KMS-11 (cell line): ENCODE measurements at regions not wholly inside any gene's neighbourhood (a gene's known extent, or its start where the extent isn't known, plus 50 kb on each side); places are given as distances from the start of the nearest gene placed in this dataset.

Experiments used
- H2AFZ ChIP-seq: fragments of 200-600 bp; sonication (generic); 2 replicates; pipeline ENCODE4 v1.6.1; 2016; ENCODE audit warnings: antibody characterized with exemption, mixed run types, low read depth
- H3K27ac ChIP-seq: fragments of 200-600 bp; sonication (generic); 2 replicates; pipeline ENCODE4 v1.6.1; 2016; ENCODE audit warnings: mild to moderate bottlenecking, mixed run types
- H3K27me3 ChIP-seq: fragments of 200-600 bp; sonication (generic); 2 replicates; pipeline ENCODE4 v1.6.1; 2017; ENCODE audit warnings: mild to moderate bottlenecking, low read depth, mixed run types, moderate library complexity; ENCODE audit not compliant: insufficient read depth
- H3K36me3 ChIP-seq: fragments of 200-600 bp; sonication (generic); 2 replicates; pipeline ENCODE4 v1.6.1; 2017; ENCODE audit warnings: mild to moderate bottlenecking, mixed run types; ENCODE audit not compliant: insufficient read depth
- H3K4me1 ChIP-seq: fragments of 200-600 bp; sonication (generic); 2 replicates; pipeline ENCODE4 v1.6.1; 2016; ENCODE audit warnings: mild to moderate bottlenecking, low read depth, mixed run types; ENCODE audit not compliant: poor library complexity, severe bottlenecking
- H3K4me2 ChIP-seq: fragments of 200-600 bp; sonication (generic); 2 replicates; pipeline ENCODE4 v1.7.0; 2016; ENCODE audit warnings: mild to moderate bottlenecking, mixed run types
- H3K4me3 ChIP-seq: fragments of 200-600 bp; sonication (generic); IDR thresholded peaks from 2 replicates; pipeline ENCODE4 v1.6.1; 2017; ENCODE audit warnings: low read depth, low read length, mixed read lengths; ENCODE audit not compliant: insufficient read depth
- H3K79me2 ChIP-seq: fragments of 200-600 bp; sonication (generic); 2 replicates; pipeline ENCODE4 v1.6.1; 2016; ENCODE audit warnings: low read depth, mixed run types; ENCODE audit not compliant: insufficient read depth
- H3K9ac ChIP-seq: fragments of 200-600 bp; sonication (generic); 2 replicates; pipeline ENCODE4 v1.6.1; 2016; ENCODE audit warnings: mild to moderate bottlenecking, mixed run types
- H4K20me1 ChIP-seq: fragments of 200-600 bp; sonication (generic); 2 replicates; pipeline ENCODE4 v1.6.1; 2016; ENCODE audit warnings: mild to moderate bottlenecking, mixed run types; ENCODE audit not compliant: insufficient read depth
- TF ChIP-seq, protein P1 (sequence below): fragments of 200-600 bp; sonication (generic); conservative IDR thresholded peaks from 2 replicates; pipeline ENCODE4 v1.6.1; 2017; ENCODE audit warnings: low read depth, mild to moderate bottlenecking, antibody characterized with exemption, low read length, moderate library complexity, mixed read lengths

- H3K79me2 ChIP-seq, result no peaks in the 10 kb centered on the region
- H3K4me2 ChIP-seq, result no peak overlapping the region
- H3K27me3 ChIP-seq, result peaks cover 22% of the 10 kb centered on the region
- H3K27ac ChIP-seq, result no peak overlapping the region
- H4K20me1 ChIP-seq, result no peaks in the 10 kb centered on the region
- H3K4me3 ChIP-seq, result no peak overlapping the region
- H3K9ac ChIP-seq, result no peak overlapping the region
- no peaks in the 10 kb centered on the region for H3K36me3 ChIP-seq
- TF ChIP-seq, protein P1, sequence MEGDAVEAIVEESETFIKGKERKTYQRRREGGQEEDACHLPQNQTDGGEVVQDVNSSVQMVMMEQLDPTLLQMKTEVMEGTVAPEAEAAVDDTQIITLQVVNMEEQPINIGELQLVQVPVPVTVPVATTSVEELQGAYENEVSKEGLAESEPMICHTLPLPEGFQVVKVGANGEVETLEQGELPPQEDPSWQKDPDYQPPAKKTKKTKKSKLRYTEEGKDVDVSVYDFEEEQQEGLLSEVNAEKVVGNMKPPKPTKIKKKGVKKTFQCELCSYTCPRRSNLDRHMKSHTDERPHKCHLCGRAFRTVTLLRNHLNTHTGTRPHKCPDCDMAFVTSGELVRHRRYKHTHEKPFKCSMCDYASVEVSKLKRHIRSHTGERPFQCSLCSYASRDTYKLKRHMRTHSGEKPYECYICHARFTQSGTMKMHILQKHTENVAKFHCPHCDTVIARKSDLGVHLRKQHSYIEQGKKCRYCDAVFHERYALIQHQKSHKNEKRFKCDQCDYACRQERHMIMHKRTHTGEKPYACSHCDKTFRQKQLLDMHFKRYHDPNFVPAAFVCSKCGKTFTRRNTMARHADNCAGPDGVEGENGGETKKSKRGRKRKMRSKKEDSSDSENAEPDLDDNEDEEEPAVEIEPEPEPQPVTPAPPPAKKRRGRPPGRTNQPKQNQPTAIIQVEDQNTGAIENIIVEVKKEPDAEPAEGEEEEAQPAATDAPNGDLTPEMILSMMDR, result no peak
- H2AFZ ChIP-seq, result no peak overlapping the region
- no peaks in the 10 kb centered on the region for H3K4me1 ChIP-seq
Measured at GRCh38 chr16:85998868-85999729, 100.1 kb downstream of the IRF8 start.

- H3K4me2 ChIP-seq, result no peak overlapping the region
- no peak overlapping the region for H3K9ac ChIP-seq
- no peaks in the 10 kb centered on the region for H3K36me3 ChIP-seq
- TF ChIP-seq, protein P1, result no peak
- no peaks in the 10 kb centered on the region for H3K4me1 ChIP-seq
- no peak overlapping the region for H3K27ac ChIP-seq
- no peak overlapping the region for H2AFZ ChIP-seq
- no peaks in the 10 kb centered on the region for H3K79me2 ChIP-seq
- no peak overlapping the region for H3K4me3 ChIP-seq
- no peaks in the 10 kb centered on the region for H4K20me1 ChIP-seq
- H3K27me3 ChIP-seq, result peaks cover 17% of the 10 kb centered on the region
Measured at GRCh38 chr16:85999778-86000177, 100.8 kb downstream of the IRF8 start.

DNA sequence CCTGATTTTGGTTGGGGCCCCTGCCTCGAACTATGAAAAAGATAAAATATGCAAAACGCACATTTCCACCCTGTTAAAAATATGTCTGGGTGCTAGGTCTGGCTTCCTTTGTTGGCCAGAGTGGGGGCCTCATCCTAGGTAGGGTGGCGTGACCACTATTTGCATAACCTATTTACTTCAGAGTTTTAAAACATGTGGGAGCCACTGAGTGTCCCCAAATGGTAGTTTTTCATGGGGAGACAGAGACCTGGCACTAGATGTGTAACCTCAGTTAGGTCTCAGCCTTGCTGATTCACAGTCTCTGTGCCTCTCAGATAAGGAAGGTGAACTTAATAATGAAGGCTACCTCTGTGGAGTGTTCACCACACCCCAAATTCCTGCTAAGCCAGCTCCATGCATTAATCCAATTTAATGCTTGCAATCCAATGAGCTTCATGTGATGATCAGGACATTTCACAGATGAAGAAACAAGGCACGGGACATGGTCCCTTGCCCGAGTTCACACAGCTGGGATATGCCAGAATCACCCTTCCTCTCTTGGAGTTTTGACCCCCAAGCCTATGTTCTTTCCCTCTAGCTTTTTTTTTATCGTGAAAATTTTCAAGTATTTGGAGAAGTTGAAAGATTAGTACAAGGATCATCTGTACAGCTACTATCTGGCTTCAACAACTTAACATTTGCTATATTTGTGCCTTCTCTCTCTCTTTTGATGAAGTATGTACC is 103.4 kb downstream of the IRF8 start:
- Histone ChIP-seq H3K36me3 (no peaks in the 10 kb centered on the region), H3K4me3 (no peak overlapping the region), H3K9ac (no peak overlapping the region), H3K27me3 (peaks cover 11% of the 10 kb centered on the region), H4K20me1 (no peaks in the 10 kb centered on the region), H3K79me2 (no peaks in the 10 kb centered on the region), H2AFZ (no peak overlapping the region), H3K4me2 (no peak overlapping the region), H3K4me1 (no peaks in the 10 kb centered on the region), H3K27ac (no peak overlapping the region)
- TF ChIP-seq, protein P1, result no peak

GRCh38 chr16:86007524-86007923 is 108.6 kb downstream of the IRF8 start:
- TF ChIP-seq, protein P1, result no peak
- no peak overlapping the region for H3K4me2 ChIP-seq

More at GRCh38 chr16:86007524-86007923, 108.6 kb downstream of the IRF8 start:
- H3K27ac ChIP-seq, result no peak overlapping the region
- H3K79me2 ChIP-seq, result no peaks in the 10 kb centered on the region
- H4K20me1 ChIP-seq, result no peaks in the 10 kb centered on the region
- H2AFZ ChIP-seq, result no peak overlapping the region
- no peak overlapping the region for H3K9ac ChIP-seq
- no peaks in the 10 kb centered on the region for H3K36me3 ChIP-seq
- no peak overlapping the region for H3K4me3 ChIP-seq
- H3K27me3 ChIP-seq, result peaks cover 8% of the 10 kb centered on the region
- H3K4me1 ChIP-seq, result no peaks in the 10 kb centered on the region
